ENCODE measurements at regions not wholly inside any gene's neighbourhood (a gene's known extent, or its start where the extent isn't known, plus 50 kb on each side); places are given as distances from the start of the nearest gene placed in this dataset.

GRCh38 chr17:74097450-74098135 is 105.9 kb upstream of the RPL38 start:
- DNase-seq = no peak

- no peak for DNase-seq
Observed at GRCh38 chr17:74098136-74099024, 105.1 kb upstream of the RPL38 start.

DNA sequence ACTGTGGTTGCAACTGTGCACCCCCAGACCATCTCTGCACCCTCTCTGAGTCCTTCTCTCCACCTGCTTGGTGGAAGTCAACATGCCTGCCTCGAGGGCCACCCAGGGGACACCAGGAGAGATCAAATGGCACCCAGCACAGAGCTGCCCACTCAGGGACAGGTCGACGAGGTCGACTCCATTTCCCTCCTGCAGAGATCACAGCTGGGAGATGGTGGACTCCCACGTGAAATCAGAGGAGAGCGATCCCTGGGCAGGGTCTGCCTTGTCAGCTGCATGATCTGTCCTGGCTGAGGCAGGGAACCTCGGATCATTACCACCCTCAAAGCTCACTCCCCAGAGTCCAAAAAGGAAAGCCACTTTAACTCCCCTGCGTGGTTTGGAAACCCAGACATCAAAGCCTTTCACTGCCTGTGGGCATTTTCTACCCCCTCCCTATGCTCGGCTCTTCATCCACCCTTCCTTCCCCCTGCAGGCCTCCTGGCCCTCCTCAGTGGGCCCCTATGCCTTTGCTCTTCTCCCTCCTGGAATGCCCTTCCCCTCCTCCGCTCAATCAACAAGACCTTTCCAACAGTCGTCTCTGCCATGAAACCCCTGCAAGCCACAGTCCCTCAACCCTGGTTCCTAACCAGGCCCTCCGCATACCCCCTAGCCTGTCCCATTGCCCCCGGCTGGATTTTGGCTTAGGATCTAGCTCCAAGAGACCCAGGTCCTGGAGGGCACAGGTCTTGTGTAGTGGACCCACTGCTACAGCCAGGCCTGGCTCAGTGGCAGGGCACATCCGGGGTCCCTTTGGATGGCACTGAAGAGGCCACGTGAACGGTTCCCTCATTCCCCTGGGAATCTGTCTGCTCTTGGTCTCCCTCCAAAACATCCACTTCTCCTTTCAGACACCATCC is 103.8 kb upstream of the RPL38 start:
- DNase-seq = no peak

DNA sequence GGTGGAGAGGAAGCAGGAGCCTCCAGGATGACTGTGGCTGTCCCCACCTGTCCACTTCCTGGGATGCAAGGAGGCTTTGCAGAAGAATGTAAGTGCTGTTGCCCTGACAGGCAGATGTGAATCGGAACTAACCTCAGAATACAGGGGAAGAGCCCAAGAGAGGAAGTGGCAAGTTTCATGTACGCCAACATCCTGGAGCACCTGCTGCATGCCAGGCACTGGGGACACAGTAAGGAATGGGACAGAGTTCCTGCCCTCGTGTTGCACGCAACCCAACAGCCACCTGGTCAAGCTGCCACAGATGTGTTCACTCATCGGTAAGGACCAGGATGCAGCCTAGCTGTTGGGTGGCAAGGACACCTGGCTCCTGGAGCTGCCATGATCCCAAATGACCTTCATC is 98.6 kb upstream of the RPL38 start:
- no peak for DNase-seq

GRCh38 chr17:74107107-74107506 is 96.4 kb upstream of the RPL38 start:
- no peak for DNase-seq

DNA sequence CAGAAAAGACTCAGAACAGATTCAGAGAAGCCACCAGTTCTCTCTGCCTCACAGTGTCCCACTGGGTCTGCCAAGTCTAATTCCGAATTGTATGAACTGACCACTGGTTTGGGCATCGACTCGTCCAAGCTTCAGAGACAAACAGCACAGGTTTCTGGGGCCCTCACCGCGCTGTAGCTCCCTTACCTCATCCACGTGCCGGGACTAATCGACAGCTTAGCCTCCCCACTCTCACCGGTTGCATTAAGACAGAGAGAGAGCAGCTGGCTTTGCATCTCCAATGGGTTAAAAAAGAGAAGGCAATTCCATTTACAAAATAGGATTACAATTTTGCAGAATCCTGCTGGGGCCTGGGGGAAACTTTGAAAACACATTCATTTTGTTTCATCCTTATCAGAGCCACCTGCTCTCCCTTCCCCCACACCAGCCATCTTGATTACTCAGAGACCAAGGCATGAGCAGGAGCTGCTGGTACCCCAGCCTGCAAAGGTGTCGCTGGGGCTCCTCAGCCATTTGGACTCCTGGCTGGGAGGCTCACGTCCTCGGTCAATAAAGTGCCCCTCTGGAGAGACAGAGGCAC is 95.3 kb upstream of the RPL38 start:
- no peak for DNase-seq

DNA sequence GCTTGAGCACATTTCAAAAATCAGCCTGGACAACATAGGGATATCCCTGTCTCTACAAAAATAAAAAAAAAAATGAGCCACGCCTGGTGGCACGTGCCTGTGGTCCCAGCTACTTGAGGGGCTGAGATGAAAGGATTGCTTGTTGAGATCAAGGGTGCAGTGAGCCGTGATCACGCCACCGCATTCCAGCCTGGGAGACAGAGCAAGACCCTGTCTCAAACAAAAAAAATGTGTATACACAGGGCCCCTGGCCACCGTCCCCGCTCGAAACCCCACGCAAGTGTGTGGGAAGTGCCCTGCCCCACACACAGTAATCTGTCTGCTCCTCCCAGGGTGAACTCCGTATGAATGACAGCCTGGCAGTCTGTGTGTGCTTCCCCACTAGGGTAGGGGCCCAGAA is 93.0 kb upstream of the RPL38 start:
- no peak for DNase-seq

- DNase-seq = no peak
Observed at GRCh38 chr17:74113326-74113725, 90.2 kb upstream of the RPL38 start.

DNA sequence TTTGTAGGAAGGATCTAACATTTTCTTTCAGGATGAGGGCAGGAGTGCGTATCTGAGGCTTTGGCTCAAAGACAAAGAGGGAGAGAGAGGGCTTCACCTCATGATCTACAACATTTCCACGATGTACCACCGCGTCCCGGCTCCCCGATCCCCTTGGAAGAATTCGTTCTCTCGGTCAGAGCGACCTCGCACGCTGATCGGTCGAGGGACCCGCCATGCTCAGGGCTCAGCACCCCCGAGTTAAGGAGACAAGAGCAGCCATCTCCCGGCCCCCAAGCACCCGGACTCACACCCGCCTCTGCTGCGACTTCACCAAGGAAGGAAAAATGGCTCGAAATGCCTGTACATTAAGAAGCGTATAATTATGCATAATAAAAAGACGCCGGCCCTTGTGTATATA is 89.5 kb upstream of the RPL38 start:
- no peak for DNase-seq

GRCh38 chr17:74114881-74115470 is 88.5 kb upstream of the RPL38 start:
- no peak for DNase-seq

- no peak for DNase-seq
Observed at GRCh38 chr17:74115586-74115985, 87.9 kb upstream of the RPL38 start.

- peak; percentile 21 for DNase-seq
Observed at GRCh38 chr17:74116087-74116717, 87.3 kb upstream of the RPL38 start.

GRCh38 chr17:74117087-74117698 is 86.3 kb upstream of the RPL38 start:
- DNase-seq = no peak

GRCh38 chr17:74117999-74118421 is 85.5 kb upstream of the RPL38 start:
- DNase-seq = no peak

- DNase-seq = no peak
Observed at GRCh38 chr17:74118504-74118903, 85.0 kb upstream of the RPL38 start.

GRCh38 chr17:74119049-74119580 is 84.4 kb upstream of the RPL38 start:
- no peak for DNase-seq

- no peak for DNase-seq
Observed at GRCh38 chr17:74119965-74120364, 83.5 kb upstream of the RPL38 start.

GRCh38 chr17:74123350-74123749 is 80.1 kb upstream of the RPL38 start:
- peak; percentile 18 for DNase-seq

DNA sequence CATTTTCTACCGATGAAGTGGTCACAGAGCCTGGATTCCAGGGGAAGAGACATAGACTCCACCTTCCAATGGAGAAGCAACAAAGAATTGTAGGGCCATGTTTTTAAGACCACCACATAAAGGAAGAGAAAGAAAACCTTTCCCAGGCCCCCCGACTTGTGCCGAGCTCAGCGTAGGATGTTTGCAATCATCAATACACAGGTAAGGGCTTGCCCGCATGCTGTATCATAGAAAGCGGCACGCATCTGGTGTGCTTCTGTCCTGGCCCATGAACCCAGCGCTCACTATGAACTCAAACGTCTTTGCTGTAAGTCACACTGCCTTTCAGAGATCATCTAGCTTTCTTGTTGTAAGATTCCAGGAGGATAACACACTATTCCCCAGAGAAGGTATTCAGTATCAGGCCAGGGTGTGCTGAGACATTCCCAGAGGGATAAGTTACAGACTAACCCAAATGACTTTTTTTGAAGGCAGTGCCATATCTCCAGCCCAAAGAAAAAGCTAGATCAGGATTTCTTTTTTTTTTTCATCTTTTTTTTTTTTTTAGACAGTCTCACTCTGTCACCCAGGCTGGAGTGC is 79.5 kb upstream of the RPL38 start:
- no peak for DNase-seq

DNA sequence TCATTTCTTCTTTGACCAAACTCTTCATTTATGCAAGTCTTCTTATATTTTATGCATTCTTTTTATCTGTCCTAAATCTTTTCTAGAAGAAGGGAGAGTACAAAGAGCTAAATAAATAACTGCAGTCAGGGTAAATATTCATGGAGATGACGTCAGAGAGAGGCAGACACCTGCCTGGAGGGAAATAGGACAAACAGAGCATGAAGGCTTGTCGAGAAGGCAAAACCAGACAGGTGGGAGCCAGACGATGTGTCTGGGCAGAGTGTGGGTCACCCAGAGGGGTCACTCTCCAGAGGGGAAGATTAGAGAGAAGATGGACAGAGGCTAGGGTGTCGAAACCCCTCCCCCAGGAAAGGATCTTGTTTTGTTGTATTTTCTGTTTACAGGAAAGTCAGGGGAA is 78.3 kb upstream of the RPL38 start:
- DNase-seq = no peak

All from kidney glomerular epithelial cell (primary cell).